HG03520 (cell line): ENCODE measurements at regions not wholly inside any gene's neighbourhood (a gene's known extent, or its start where the extent isn't known, plus 50 kb on each side); places are given as distances from the start of the nearest gene placed in this dataset.

Experiments used
- ATAC-seq: cut with Tn5 transposase; IDR thresholded peaks from one replicate; pipeline ENCODE4 v1.9.1; 2021; ENCODE audit warnings: mild to moderate bottlenecking, moderate library complexity; ENCODE audit not compliant: unreplicated experiment

DNA sequence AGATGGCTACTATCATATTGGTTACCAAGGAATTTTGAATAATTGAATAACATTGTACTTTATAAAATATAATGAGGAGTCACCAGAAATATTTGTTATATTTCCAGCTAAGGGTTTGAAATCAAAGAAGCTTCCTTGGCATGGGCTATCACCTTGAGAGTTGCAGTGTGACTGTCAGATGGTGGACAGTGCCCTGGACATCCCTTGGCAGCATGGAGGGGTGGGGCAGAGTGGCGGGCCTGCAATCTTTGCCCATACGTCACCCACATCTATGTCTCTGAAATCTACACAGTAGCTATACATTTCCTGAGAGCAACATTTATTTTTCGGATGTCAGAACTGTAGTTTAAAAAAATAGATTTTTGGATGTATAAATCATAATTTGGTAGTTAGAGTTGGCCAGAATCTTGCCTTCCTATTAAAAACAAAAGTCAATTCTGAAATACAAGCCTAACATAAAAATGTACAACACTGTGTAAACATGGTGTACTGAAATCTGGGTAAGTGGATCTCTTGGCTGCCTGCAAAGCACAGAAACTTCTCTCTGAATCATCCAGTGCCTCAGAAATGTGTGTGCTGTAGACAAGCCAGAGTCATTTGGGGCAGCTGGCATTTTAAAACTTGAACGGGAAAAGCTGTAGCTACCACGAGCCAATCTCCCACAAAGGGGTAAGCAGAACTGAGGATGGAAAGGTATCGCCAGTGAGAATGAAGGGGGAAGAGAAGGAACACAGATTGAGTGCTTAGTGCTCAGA lies 124.2 kb upstream of the ARHGAP28 start:
- no peak for ATAC-seq

GRCh38 chr18:6606411-6607085 lies 123.0 kb upstream of the ARHGAP28 start:
- ATAC-seq, result no peak

DNA sequence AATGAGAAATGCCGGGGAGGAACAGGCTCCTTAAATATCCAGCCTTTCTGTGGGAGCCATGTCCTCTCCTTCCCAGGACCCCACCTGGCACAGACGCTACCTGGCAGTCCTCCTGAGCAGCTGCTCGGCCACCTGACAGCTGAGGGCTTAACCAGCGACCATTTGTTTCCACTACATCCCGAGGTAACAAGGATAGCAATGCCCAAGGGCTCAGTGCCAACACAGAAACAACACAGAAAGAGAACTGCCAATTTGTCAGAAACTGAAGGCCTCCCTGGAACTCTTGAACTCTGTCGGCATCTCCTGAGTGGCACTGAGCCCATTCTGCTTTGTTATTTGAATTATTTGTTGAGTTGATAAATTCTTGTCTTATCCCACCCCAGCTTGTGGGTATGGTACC lies 122.2 kb upstream of the ARHGAP28 start:
- no peak for ATAC-seq

- ATAC-seq, result no peak
Observed at GRCh38 chr18:6609666-6610264, 119.8 kb upstream of the ARHGAP28 start.

GRCh38 chr18:6610466-6610865 lies 119.0 kb upstream of the ARHGAP28 start:
- no peak for ATAC-seq

DNA sequence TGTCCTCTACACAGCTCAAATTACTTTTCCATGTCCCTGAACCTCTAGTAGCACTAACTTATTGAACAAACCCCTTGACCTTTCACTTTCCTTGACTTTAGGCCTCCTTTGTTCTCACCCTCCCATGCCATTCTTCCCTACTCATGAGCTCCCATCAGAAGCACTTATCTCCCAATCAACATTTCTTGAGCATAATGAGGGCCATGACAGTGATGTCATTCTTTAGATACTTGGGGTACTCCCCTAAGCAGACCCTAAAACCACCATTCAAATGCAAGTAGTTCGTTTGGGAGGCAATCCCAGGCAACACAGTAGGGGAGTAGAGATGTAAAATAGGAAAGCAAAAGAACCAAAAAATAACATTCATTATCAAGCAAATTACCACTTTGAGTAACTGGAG lies 115.9 kb upstream of the ARHGAP28 start:
- no peak for ATAC-seq

GRCh38 chr18:6614952-6615351 lies 114.6 kb upstream of the ARHGAP28 start:
- no peak for ATAC-seq

DNA sequence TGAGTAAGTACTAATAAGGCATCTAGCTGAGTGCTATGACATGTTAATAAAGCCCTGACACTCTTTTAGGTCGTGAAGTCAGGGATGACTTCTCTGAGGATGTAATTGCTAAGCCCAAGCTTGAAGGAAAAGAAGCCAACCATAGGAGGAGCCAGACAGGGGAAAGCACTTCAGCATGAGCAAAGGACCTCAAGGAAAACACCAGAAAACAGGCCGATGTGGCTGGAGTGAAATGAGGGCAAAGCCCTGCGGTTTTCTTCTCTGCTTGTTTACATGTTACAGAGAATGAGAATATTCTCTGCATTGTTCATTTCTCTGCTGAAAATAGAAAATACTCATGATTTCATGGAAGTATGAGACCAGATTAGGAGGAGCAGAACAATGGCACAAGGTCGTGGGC lies 112.5 kb upstream of the ARHGAP28 start:
- no peak for ATAC-seq

GRCh38 chr18:6621437-6621836 lies 108.1 kb upstream of the ARHGAP28 start:
- no peak for ATAC-seq

- ATAC-seq, result no peak
Observed at GRCh38 chr18:6623278-6623677, 106.2 kb upstream of the ARHGAP28 start.

GRCh38 chr18:6624271-6624660 lies 105.2 kb upstream of the ARHGAP28 start:
- ATAC-seq, result no peak

DNA sequence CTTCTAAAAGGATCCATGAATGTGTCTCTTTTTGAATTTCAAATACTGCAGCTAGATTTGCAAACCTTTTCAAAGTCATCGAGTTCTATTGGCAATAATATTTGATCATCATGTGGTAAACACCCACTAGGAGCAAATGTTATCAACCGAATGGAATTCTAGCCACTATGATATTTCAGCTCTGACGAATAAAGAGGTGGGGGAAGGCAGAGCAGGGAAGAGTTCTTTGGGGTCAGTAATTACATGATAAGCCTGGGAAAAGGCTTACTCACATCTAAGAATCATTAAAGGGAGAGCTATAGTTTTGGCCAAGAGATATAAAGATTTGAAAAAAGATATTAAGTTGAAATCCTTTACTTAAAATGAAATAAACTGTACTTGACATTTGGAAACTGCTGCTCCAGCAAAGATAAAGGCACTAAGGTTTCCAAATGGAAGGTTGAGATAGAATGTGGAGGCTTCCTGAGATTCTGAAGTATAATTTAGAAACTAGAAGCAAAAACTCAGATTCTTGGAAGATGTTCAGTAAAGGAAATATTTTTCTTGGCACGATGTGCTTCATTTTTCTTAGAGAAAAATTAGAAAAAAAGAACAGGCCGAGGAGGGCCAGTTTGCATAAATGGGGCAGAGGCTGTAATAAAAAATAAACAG lies 104.7 kb upstream of the ARHGAP28 start:
- no peak for ATAC-seq

GRCh38 chr18:6625481-6625880 lies 104.0 kb upstream of the ARHGAP28 start:
- ATAC-seq, result no peak

DNA sequence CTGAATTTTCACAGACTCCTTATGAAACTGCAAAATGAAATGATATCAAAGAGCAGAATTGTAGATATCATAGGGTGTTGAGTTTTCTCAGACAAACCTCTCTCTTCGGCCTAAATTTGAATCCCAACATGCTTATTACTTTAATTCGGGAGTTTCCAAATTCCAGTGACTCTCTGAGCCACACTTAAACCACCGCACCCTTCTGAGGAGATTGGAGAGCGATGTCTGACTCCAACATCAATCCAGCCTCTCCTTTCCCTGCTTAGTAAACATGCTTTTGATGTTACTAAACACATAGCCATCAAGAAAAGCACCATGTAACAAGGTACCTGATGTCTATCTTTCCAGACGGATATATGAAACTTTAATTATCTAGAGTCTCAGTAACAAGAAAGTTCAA lies 103.1 kb upstream of the ARHGAP28 start:
- no peak for ATAC-seq

GRCh38 chr18:6627645-6628044 lies 101.9 kb upstream of the ARHGAP28 start:
- ATAC-seq, result no peak

DNA sequence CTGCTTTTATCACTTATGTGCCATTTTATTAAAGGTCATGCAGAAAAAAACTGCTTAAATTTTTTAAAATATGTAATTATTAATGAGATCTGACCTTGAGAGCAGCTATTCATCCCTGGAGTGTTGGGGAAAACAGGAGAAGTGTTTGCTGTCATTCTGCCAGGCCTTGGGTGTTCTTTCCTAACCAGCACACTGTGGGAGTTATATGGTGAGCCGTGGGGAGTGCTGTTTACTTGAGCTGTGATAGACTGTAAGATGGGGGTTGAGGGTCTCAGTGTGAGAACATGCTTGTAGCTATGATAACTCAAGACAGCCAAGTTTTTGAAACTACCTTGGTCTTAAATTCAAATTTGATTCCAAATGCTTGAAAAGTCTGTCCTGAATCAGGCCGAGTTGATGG lies 101.3 kb upstream of the ARHGAP28 start:
- ATAC-seq, result no peak

DNA sequence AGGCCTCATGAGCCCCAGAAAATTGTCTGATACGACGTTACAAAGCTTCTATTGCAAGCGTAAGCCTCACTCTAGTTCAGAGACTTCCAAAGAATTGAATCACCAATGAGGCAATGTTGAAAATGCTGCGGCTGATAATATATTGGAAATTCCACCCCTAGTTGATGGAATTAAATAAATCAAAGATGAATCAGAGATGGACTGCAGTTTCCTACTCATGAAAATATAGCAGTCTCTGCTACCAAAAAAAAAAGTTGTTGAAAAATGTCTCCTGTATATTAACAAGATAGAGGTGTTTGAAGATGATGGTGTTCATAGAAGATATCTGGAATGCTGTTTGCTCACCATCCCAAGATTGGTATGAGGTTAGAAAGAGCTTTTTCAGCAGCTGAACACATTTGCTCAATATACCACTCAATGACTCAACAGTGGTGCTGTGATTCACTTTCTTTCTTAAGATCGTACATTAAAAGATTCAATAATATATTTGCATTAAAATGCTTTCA lies 99.8 kb upstream of the ARHGAP28 start:
- ATAC-seq, result no peak

- ATAC-seq, result no peak
Observed at GRCh38 chr18:6633310-6633709, 96.2 kb upstream of the ARHGAP28 start.

DNA sequence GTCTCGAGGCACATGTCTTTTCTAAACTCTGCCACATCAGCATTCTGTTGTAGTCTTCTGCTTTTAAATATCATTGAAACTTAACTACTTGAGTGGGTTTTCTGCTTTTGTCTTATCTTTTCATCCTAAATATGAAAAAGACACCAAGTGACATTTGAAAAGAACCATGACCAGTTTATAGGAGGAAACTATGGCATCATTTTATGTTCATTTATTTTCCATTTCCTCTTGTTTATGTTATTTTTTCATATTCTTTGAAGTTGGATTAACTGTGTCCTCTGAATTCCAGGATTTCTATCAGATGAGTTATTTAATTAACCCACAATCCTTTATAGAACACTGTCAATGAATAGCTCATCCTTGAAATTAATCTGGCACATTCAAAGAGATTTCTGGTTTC lies 93.4 kb upstream of the ARHGAP28 start:
- ATAC-seq, result no peak

GRCh38 chr18:6638447-6638846 lies 91.1 kb upstream of the ARHGAP28 start:
- no peak for ATAC-seq

GRCh38 chr18:6639305-6639704 lies 90.2 kb upstream of the ARHGAP28 start:
- no peak for ATAC-seq
